K562 (cell line): ENCODE measurements at regions not wholly inside any gene's neighbourhood (a gene's known extent, or its start where the extent isn't known, plus 50 kb on each side); places are given as distances from the start of the nearest gene placed in this dataset.

ENCODE experiments used
- ATAC-seq: fragments of 200-7000 bp; cut with Tn5 transposase; 3 replicates; pipeline ENCODE4 v1.9.1; 2020; ENCODE audit warnings: moderate library complexity
- BruUV-seq: library from RNA; stranded (reverse); fragments of 400-500 nt; replicated peaks from 2 replicates; lab custom pipeline; 2021; lab: Mats Ljungman, UMichigan
- CTCF ChIA-PET: fragments of 300-600 bp; formaldehyde crosslinking; extraction: SDS; loops from one replicate; lab custom pipeline; 2021; ENCODE audit warnings: low intra/inter-chr PET ratio; lab: Yijun Ruan, JAX
- POLR2A ChIA-PET: fragments of 300-600, 350-650 bp; sonication (Branson Sonifier 250); formaldehyde crosslinking; extraction: SDS; loops from one replicate; lab custom pipeline; 2021; ENCODE audit warnings: antibody characterized with exemption, inconsistent platforms; lab: Yijun Ruan, JAX
- DNase-seq, 4 experiments: peaks; one replicate each; pipeline versions ENCODE4 v3.0.0 to v3.0.0-alpha.2; 2011 to 2018; ENCODE audit warnings: low spot score in 3 of 4, mixed read lengths in 3 of 4; ENCODE audit errors: extremely low read depth in 1 of 4
- FAIRE-seq: peaks from 2 replicates; lab custom pipeline; 2011; peaks lifted over from hg19 to GRCh38; lab: Jason Lieb, UNC
- H2AFZ ChIP-seq: 2 replicates; pipeline ENCODE4 v1.6.0; 2011; ENCODE audit warnings: low read depth, low read length, control low read depth, inconsistent platforms
- H3K27ac ChIP-seq: fragments of 200-600 bp; 3 replicates; pipeline ENCODE4 v1.8.0; 2011; ENCODE audit warnings: low read depth, mild to moderate bottlenecking, control low read depth, inconsistent platforms, low read length, moderate library complexity, mixed read lengths; ENCODE audit errors: extremely low read depth
- H3K27me3 ChIP-seq, 2 experiments: fragments of 300-600 bp in 1 of 2; 2 replicates in 1 of 2; 3 replicates in 1 of 2; pipeline versions ENCODE4 v1.6.0 to v1.8.0; 2011; ENCODE audit warnings: inconsistent platforms in 2 of 2, low read length in 2 of 2, mild to moderate bottlenecking in 1 of 2, mixed read lengths in 1 of 2, moderate library complexity in 1 of 2; ENCODE audit not compliant: control insufficient read depth in 2 of 2, insufficient read depth in 2 of 2
- H3K36me3 ChIP-seq: fragments of 300-600 bp; 3 replicates; pipeline ENCODE4 v1.8.0; 2011; ENCODE audit warnings: mild to moderate bottlenecking, low read length, inconsistent platforms; ENCODE audit not compliant: control insufficient read depth, insufficient read depth
- H3K4me1 ChIP-seq, 2 experiments: fragments of 200-600 bp in 1 of 2; replicated peaks in 1 of 2; 2 replicates in 1 of 2; 3 replicates in 1 of 2; pipeline versions ENCODE4 v1.5.1 to v1.8.0; 2011; ENCODE audit warnings: inconsistent platforms in 2 of 2, low read length in 2 of 2, mild to moderate bottlenecking in 1 of 2, mixed read lengths in 1 of 2, moderate library complexity in 1 of 2; ENCODE audit not compliant: control insufficient read depth in 2 of 2, insufficient read depth in 2 of 2
- H3K4me2 ChIP-seq: 2 replicates; pipeline ENCODE4 v1.6.1; 2011; ENCODE audit warnings: low read length, control low read depth, inconsistent platforms, mixed read lengths; ENCODE audit not compliant: insufficient read depth
- H3K4me3 ChIP-seq: fragments of 200-600 bp; sonication (generic), shearing (Covaris generic); 2 replicates; pipeline ENCODE4 v1.5.1; 2016; ENCODE audit warnings: control low read depth, inconsistent platforms
- H3K79me2 ChIP-seq: fragments of 200-600 bp; 3 replicates; pipeline ENCODE4 v1.8.0; 2011; ENCODE audit warnings: low read length, inconsistent platforms; ENCODE audit not compliant: control insufficient read depth, insufficient read depth
- H3K9ac ChIP-seq, 2 experiments: 2 replicates each; pipeline versions ENCODE4 v1.6.0 to v1.6.1; 2011; ENCODE audit warnings: low read depth in 2 of 2, low read length in 2 of 2, control low read depth in 1 of 2, inconsistent platforms in 1 of 2, mild to moderate bottlenecking in 1 of 2, mixed read lengths in 1 of 2; ENCODE audit not compliant: insufficient read depth in 1 of 2
- H3K9me1 ChIP-seq: one replicate; pipeline ENCODE4 v1.6.0; 2011; ENCODE audit warnings: inconsistent platforms, mild to moderate bottlenecking, low read length, moderate library complexity; ENCODE audit not compliant: control insufficient read depth, insufficient read depth
- H3K9me3 ChIP-seq: replicated peaks from 2 replicates; pipeline ENCODE4 v1.5.1; 2011; ENCODE audit warnings: low read depth, low read length, inconsistent platforms; ENCODE audit not compliant: control insufficient read depth, insufficient read depth
- H4K20me1 ChIP-seq: replicated peaks from 2 replicates; pipeline ENCODE4 v1.6.1; 2011; ENCODE audit warnings: low read length, inconsistent platforms, mixed read lengths; ENCODE audit not compliant: control insufficient read depth, insufficient read depth
- BCOR ChIP-seq: fragments of 450-650 bp; IDR thresholded peaks from 2 replicates; pipeline ENCODE4 v1.6.1; 2016
- CBX5 ChIP-seq: IDR thresholded peaks from 2 replicates; pipeline ENCODE4 v1.6.1; 2014; ENCODE audit warnings: low read depth, borderline replicate concordance
- CREBBP ChIP-seq: IDR thresholded peaks from one replicate; pipeline ENCODE4 v1.6.1; 2012; ENCODE audit warnings: low read depth, mild to moderate bottlenecking, control low read depth, inconsistent platforms, low read length
- HLTF ChIP-seq: fragments of 450-650 bp; IDR thresholded peaks from 2 replicates; pipeline ENCODE4 v1.6.1; 2016
- JUNB ChIP-seq: fragments of 450-650 bp; formaldehyde crosslinking; conservative IDR thresholded peaks from 2 replicates; pipeline ENCODE4 v1.4.0; 2020; ENCODE audit warnings: mild to moderate bottlenecking
- JUND ChIP-seq, 2 experiments: IDR thresholded peaks; 2 replicates in 1 of 2; 3 replicates in 1 of 2; pipeline ENCODE4 v1.6.1; 2011; ENCODE audit warnings: borderline replicate concordance in 2 of 2, low read depth in 2 of 2, low read length in 2 of 2, improper control_type of control experiment in 1 of 2, missing biosample characterization in 1 of 2, missing genetic modification characterization in 1 of 2, missing genetic modification reagents in 1 of 2
- MEIS2 ChIP-seq: fragments of 450-650 bp; IDR thresholded peaks from 2 replicates; pipeline ENCODE4 v1.6.1; 2014; ENCODE audit warnings: mild to moderate bottlenecking; ENCODE audit not compliant: partially characterized antibody
- MTA3 ChIP-seq: fragments of 450-650 bp; formaldehyde crosslinking; IDR thresholded peaks from 2 replicates; pipeline ENCODE4 v1.6.1; 2017; ENCODE audit warnings: mild to moderate bottlenecking, borderline replicate concordance
- NR1H2 ChIP-seq: sonication (generic); formaldehyde crosslinking; IDR thresholded peaks from 2 replicates; pipeline ENCODE4 v1.4.0; 2020; ENCODE audit warnings: mild to moderate bottlenecking, missing genetic modification reagents
- NRF1 ChIP-seq, 2 experiments: fragments of 450-650 bp; IDR thresholded peaks in 1 of 2; conservative IDR thresholded peaks in 1 of 2; 2 replicates each; pipeline ENCODE4 v1.6.1; 2014; ENCODE audit warnings: mild to moderate bottlenecking in 2 of 2
- PRPF4 ChIP-seq: fragments of 200-400 bp; formaldehyde crosslinking; IDR thresholded peaks from one replicate; pipeline ENCODE4 v1.6.1; 2017; ENCODE audit warnings: low read length, low read depth, mild to moderate bottlenecking; ENCODE audit not compliant: insufficient read depth, poor library complexity, severe bottlenecking
- TOE1 ChIP-seq, 2 experiments: fragments of 450-650 bp in 1 of 2; sonication (generic) in 1 of 2; formaldehyde crosslinking in 1 of 2; IDR thresholded peaks; 2 replicates each; pipeline versions ENCODE4 v1.7.1 to v1.8.0; 2016 to 2022; ENCODE audit warnings: borderline replicate concordance in 2 of 2, mild to moderate bottlenecking in 2 of 2, antibody characterized with exemption in 1 of 2, inconsistent platforms in 1 of 2, low read depth in 1 of 2, missing genetic modification reagents in 1 of 2, moderate library complexity in 1 of 2
- TRIM24 ChIP-seq, 2 experiments: fragments of 450-650 bp; IDR thresholded peaks; 2 replicates each; pipeline ENCODE4 v1.6.1; 2016
- YBX1 ChIP-seq: fragments of 450-650 bp; IDR thresholded peaks from 2 replicates; pipeline ENCODE4 v1.7.1; 2016; ENCODE audit warnings: mild to moderate bottlenecking
- ZBTB17 ChIP-seq: fragments of 450-650 bp; formaldehyde crosslinking; IDR thresholded peaks from 2 replicates; pipeline ENCODE4 v1.4.0; 2020; ENCODE audit warnings: mild to moderate bottlenecking
- ZNF232 ChIP-seq: sonication (generic); formaldehyde crosslinking; IDR thresholded peaks from 2 replicates; pipeline ENCODE4 v1.8.0; 2022; ENCODE audit warnings: mild to moderate bottlenecking, missing genetic modification reagents
- WGBS: fragments of 100-300 bp; shearing (Covaris generic); methylation state at CpG from one replicate; pipeline ENCODE4 v1.1.6; 2016; ENCODE audit warnings: low coverage, mixed read lengths; ENCODE audit not compliant: insufficient coverage; ENCODE audit errors: missing lambda C conversion rate; 5-methylcytosine and 5-hydroxymethylcytosine counted together
- in situ Hi-C: fragments of 300-500 bp; cut with MboI; formaldehyde crosslinking; loops from 4 replicates; pipeline ENCODE4 v1.15.0; 2018; ENCODE audit warnings: inconsistent platforms, mixed read lengths
- intact Hi-C: fragments of 100-400 bp; cut with micrococcal nuclease; formaldehyde crosslinking; loops from 2 replicates; pipeline ENCODE4 v1.14.2; 2022
- TF ChIP-seq, protein P1 (sequence below): sonication (generic); formaldehyde crosslinking; IDR thresholded peaks from 2 replicates; pipeline ENCODE4 v1.9.0; 2022; ENCODE audit warnings: mild to moderate bottlenecking, missing genetic modification reagents

DNA sequence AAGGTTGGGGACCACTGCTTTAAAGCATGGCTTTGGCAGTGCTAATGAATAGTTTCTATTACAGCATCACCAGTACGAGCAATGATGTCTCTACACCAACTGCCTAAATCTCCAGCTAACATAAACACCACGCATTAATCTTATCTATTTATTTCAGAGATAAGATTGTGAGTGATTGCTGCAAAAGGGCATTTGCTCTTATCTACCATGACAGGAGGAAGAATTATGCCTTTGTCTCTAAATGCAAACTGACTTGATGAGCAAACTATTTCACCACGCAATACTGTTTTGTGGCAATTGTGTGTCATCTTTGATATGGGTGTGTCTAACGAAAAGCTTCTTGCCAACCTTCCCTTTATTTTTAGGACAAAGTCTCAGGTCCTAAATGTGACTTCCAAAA lies 684.9 kb downstream of the SORCS1 start:
- Histone ChIP-seq H2AFZ (no peak overlapping the region), H3K36me3 (no peaks in the 10 kb centered on the region), H3K9ac (no peak overlapping the region), H3K79me2 (no peaks in the 10 kb centered on the region), H3K4me3 (no peak overlapping the region), H3K27ac (no peak overlapping the region), H3K9me3 (no peaks in the 10 kb centered on the region), H3K4me1 (no peaks in the 10 kb centered on the region), H4K20me1 (no peaks in the 10 kb centered on the region), H3K4me2 (no peak overlapping the region), H3K27me3 (no peaks in the 10 kb centered on the region), H3K9me1 (no peaks in the 10 kb centered on the region)
- 0% methylated on average over 3 of the region's 4 CpGs for WGBS
- CTCF ChIA-PET = no interaction called here
- intact Hi-C loops (no loop called here), in situ Hi-C loops (no loop called here)
- POLR2A ChIA-PET = no interaction called here
- TF ChIP-seq TOE1 (IDR thresholded peaks at IDR 0.05; ENCODE audit: borderline replicate concordance) = no peak
- TF ChIP-seq TOE1 (CRISPR knock-in tag; IDR thresholded peaks at IDR 0.05; ENCODE audit: borderline replicate concordance, low read depth) = no peak
- TF ChIP-seq, protein P1, sequence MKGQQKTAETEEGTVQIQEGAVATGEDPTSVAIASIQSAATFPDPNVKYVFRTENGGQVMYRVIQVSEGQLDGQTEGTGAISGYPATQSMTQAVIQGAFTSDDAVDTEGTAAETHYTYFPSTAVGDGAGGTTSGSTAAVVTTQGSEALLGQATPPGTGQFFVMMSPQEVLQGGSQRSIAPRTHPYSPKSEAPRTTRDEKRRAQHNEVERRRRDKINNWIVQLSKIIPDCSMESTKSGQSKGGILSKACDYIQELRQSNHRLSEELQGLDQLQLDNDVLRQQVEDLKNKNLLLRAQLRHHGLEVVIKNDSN (CRISPR knock-in tag) = no peak
- TF ChIP-seq CBX5 = no peak
- TF ChIP-seq PRPF4 = no peak
- no peak for TF ChIP-seq YBX1
- TF ChIP-seq HLTF = no peak
- TF ChIP-seq TRIM24 (IDR thresholded peaks at IDR 0.05) = no peak
- no peak for TF ChIP-seq ZBTB17
- no peak for TF ChIP-seq NRF1 (conservative IDR thresholded peaks at IDR 0.05 in 1 of 2, IDR thresholded peaks at IDR 0.05 in 1 of 2)
- no peak for TF ChIP-seq BCOR
- no peak for TF ChIP-seq JUNB (CRISPR knock-in tag)
- no peak for TF ChIP-seq JUND (IDR thresholded peaks at IDR 0.05; ENCODE audit: borderline replicate concordance, low read depth, low read length)
- TF ChIP-seq JUND (tag; IDR thresholded peaks at IDR 0.05; ENCODE audit: borderline replicate concordance, low read depth, low read length) = no peak
- no peak for TF ChIP-seq MTA3
- TF ChIP-seq MEIS2 = no peak
- TF ChIP-seq CREBBP = no peak
- no peak for TF ChIP-seq NR1H2 (CRISPR knock-in tag)
- TF ChIP-seq ZNF232 = no peak
- BruUV-seq = no TSS peak
- no peak for FAIRE-seq
- no peak for ATAC-seq
- no peak for DNase-seq
